CD14-positive monocyte (primary cell): ENCODE measurements at regions not wholly inside any gene's neighbourhood (a gene's known extent, or its start where the extent isn't known, plus 50 kb on each side); places are given as distances from the start of the nearest gene placed in this dataset. TPM values are rescaled to one million over a fixed set of nuclear protein-coding genes. Genes with fewer than 3 reads are reported as not detected.

Experiments
- DNase-seq, 3 donors: peaks; one replicate each; pipeline ENCODE4 v3.0.0-alpha.2; 2011 to 2022
- H2AFZ ChIP-seq: 2 replicates; pipeline ENCODE4 v1.6.0; 2012; ENCODE audit warnings: mild to moderate bottlenecking, low read depth, low read length, inconsistent platforms; ENCODE audit not compliant: insufficient read depth, poor library complexity, severe bottlenecking
- H3K27ac ChIP-seq, 2 donors: 1 replicate in 1 of 2; 2 replicates in 1 of 2; pipeline ENCODE4 v1.5.1; 2012 to 2013; ENCODE audit warnings: low read length in 2 of 2, control low read depth in 1 of 2, inconsistent platforms in 1 of 2, low read depth in 1 of 2, mild to moderate bottlenecking in 1 of 2
- H3K27me3 ChIP-seq, 2 donors: one replicate each; pipeline versions ENCODE4 v1.6.0 to v1.6.1; 2011 to 2013; ENCODE audit warnings: low read length in 2 of 2; ENCODE audit not compliant: control insufficient read depth in 2 of 2, insufficient read depth in 2 of 2
- H3K36me3 ChIP-seq, 2 donors: replicated peaks in 1 of 2; 1 replicate in 1 of 2; 2 replicates in 1 of 2; pipeline versions ENCODE4 v1.5.1 to v1.6.1; 2012 to 2013; ENCODE audit warnings: low read length in 2 of 2, control low read depth in 1 of 2, inconsistent platforms in 1 of 2, mild to moderate bottlenecking in 1 of 2; ENCODE audit not compliant: insufficient read depth in 2 of 2, control insufficient read depth in 1 of 2
- H3K4me1 ChIP-seq, 2 donors: 1 replicate in 1 of 2; 2 replicates in 1 of 2; pipeline versions ENCODE4 v1.5.1 to v1.6.1; 2012 to 2013; ENCODE audit warnings: low read length in 2 of 2, control low read depth in 1 of 2, inconsistent platforms in 1 of 2, mild to moderate bottlenecking in 1 of 2, moderate library complexity in 1 of 2; ENCODE audit not compliant: insufficient read depth in 2 of 2, control insufficient read depth in 1 of 2
- H3K4me2 ChIP-seq: replicated peaks from 2 replicates; pipeline ENCODE3; 2012; ENCODE audit warnings: low read length, moderate library complexity, mild to moderate bottlenecking; ENCODE audit not compliant: poor library complexity, severe bottlenecking; ENCODE audit errors: extremely low read depth
- H3K4me3 ChIP-seq, 3 experiments: fragments of 200-600 bp in 1 of 3; sonication (generic) in 1 of 3; replicated peaks in 1 of 3; 1 replicate in 2 of 3; 2 replicates in 1 of 3; pipeline ENCODE4 v1.5.1; 2011 to 2013; ENCODE audit warnings: low read length in 3 of 3, mild to moderate bottlenecking in 3 of 3, control low read depth in 2 of 3, low read depth in 2 of 3, inconsistent platforms in 1 of 3, moderate library complexity in 1 of 3
- H3K79me2 ChIP-seq: 2 replicates; pipeline ENCODE4 v1.6.0; 2012; ENCODE audit warnings: mild to moderate bottlenecking, control low read depth, inconsistent platforms, low read length, moderate library complexity; ENCODE audit not compliant: insufficient read depth
- H3K9ac ChIP-seq: 2 replicates; pipeline ENCODE4 v1.6.0; 2017; ENCODE audit warnings: low read length, mild to moderate bottlenecking; ENCODE audit not compliant: insufficient read depth, poor library complexity, severe bottlenecking
- H3K9me3 ChIP-seq, 2 donors: replicated peaks in 1 of 2; 1 replicate in 1 of 2; 2 replicates in 1 of 2; pipeline versions ENCODE4 v1.5.1 to v1.6.1; 2012 to 2013; ENCODE audit warnings: low read length in 2 of 2, control low read depth in 1 of 2; ENCODE audit not compliant: control insufficient read depth in 1 of 2, insufficient read depth in 1 of 2
- H4K20me1 ChIP-seq: 2 replicates; pipeline ENCODE4 v1.6.0; 2012; ENCODE audit warnings: mild to moderate bottlenecking, low read length, control low read depth, moderate library complexity; ENCODE audit not compliant: insufficient read depth
- H3K27ac Mint-ChIP-seq, 7 donors: one replicate each; pipeline ENCODE4 v1.8.0; 2020; ENCODE audit warnings: mild to moderate bottlenecking in 7 of 7, mixed read lengths in 7 of 7, moderate library complexity in 6 of 7, inconsistent platforms in 2 of 7
- H3K27me3 Mint-ChIP-seq, 3 donors: one replicate each; pipeline ENCODE4 v1.8.0; 2021 to 2022; ENCODE audit warnings: low read depth in 3 of 3, mild to moderate bottlenecking in 3 of 3, mixed read lengths in 3 of 3, moderate library complexity in 3 of 3, inconsistent platforms in 1 of 3
- H3K36me3 Mint-ChIP-seq, 2 donors: one replicate each; pipeline ENCODE4 v1.8.0; 2020; ENCODE audit warnings: mixed read lengths in 2 of 2, inconsistent platforms in 1 of 2, mild to moderate bottlenecking in 1 of 2
- H3K4me1 Mint-ChIP-seq: one replicate; pipeline ENCODE4 v1.8.0; 2020; ENCODE audit warnings: mild to moderate bottlenecking, mixed read lengths
- H3K4me3 Mint-ChIP-seq, 2 donors: one replicate each; pipeline ENCODE4 v1.8.0; 2020; ENCODE audit warnings: mild to moderate bottlenecking in 2 of 2, mixed read lengths in 2 of 2, moderate library complexity in 1 of 2
- H3K9me3 Mint-ChIP-seq, 7 donors: one replicate each; pipeline ENCODE4 v1.8.0; 2020 to 2022; ENCODE audit warnings: mixed read lengths in 7 of 7, mild to moderate bottlenecking in 6 of 7, moderate library complexity in 6 of 7, inconsistent platforms in 2 of 7
- CTCF ChIP-seq: fragments of 200-600 bp; IDR thresholded peaks from one replicate; pipeline ENCODE4 v1.8.0; 2022; ENCODE audit warnings: antibody characterized with exemption, mild to moderate bottlenecking
- WGBS: methylation state at CpG from one replicate; pipeline ENCODE4 v1.1.5; 2013; ENCODE audit warnings: missing lambda C conversion rate; ENCODE audit not compliant: insufficient coverage; 5-methylcytosine and 5-hydroxymethylcytosine counted together
- intact Hi-C, 2 donors: fragments of 100-400 bp; cut with micrococcal nuclease; formaldehyde crosslinking; loops; one replicate each; pipeline versions ENCODE4 v1.15.0 to v1.15.1; 2023
- small RNA-seq: library from RNA; depleted of rRNA; stranded (forward); fragments of <200 nt; gene quantifications from one replicate; pipeline ENCODE3, GENCODE V24; 2012; ENCODE audit warnings: low read depth; ENCODE audit not compliant: insufficient read length

DNA sequence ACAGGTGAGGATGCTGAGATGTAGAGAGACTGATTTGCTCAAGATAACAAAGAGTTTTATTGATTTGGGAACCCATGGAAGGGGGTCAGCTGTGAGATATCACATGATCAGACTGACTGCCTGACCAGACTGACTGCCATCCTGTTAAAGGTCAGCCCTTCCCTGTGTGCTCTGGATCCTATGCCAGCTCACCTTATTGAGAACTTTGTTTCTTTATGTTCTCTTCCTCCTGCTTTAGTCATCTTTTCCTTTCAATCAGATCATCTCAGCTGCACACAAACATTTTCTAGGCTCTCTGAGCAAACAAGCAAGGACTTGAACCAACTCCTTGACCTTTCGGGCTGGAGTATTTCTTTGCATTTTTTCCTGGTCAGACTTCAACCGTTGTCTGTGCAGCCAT, 50.0 kb upstream of the MTPN start:
- no peak overlapping the region for H3K4me3 Mint-ChIP-seq
- Histone ChIP-seq H3K9ac (no peak overlapping the region), H3K79me2 (no peaks in the 10 kb centered on the region), H3K36me3 (no peaks in the 10 kb centered on the region), H3K4me1 (no peaks in the 10 kb centered on the region), H3K27me3 (no peaks in the 10 kb centered on the region), H2AFZ (no peak overlapping the region), H3K4me3 (no peak overlapping the region), H3K4me2 (no peak overlapping the region), H4K20me1 (no peaks in the 10 kb centered on the region), H3K27ac (no peak overlapping the region), H3K9me3 (no peaks in the 10 kb centered on the region)
- peaks cover 0 to 9% (median 0%) of the 10 kb centered on the region in 3 donors for H3K27me3 Mint-ChIP-seq
- peaks cover 0 to 2% (median 0%) of the 10 kb centered on the region in 7 donors for H3K9me3 Mint-ChIP-seq
- WGBS = no CpG with 5 or more reads among the region's 2 CpGs
- no peak overlapping the region for H3K27ac Mint-ChIP-seq
- intact Hi-C loops = no loop called here
- no peaks in the 10 kb centered on the region for H3K4me1 Mint-ChIP-seq
- DNase-seq = no peak
- no peaks in the 10 kb centered on the region for H3K36me3 Mint-ChIP-seq
- TF ChIP-seq CTCF = no peak

Small RNA genes lying in the stretch of these regions (small RNA-seq; reads per million reads assigned to genes)
- gene RF00019 = not detected
